K562 (cell line): ENCODE measurements at regions not wholly inside any gene's neighbourhood (a gene's known extent, or its start where the extent isn't known, plus 50 kb on each side); places are given as distances from the start of the nearest gene placed in this dataset.

Source experiments
- ADNP ChIP-seq: fragments of 200-800 bp; sonication (Bioruptor generic); IDR thresholded peaks from 2 replicates; pipeline ENCODE4 v1.6.1; 2016; ENCODE audit warnings: missing genetic modification characterization, missing compliant biosample characterization
- CBX2 ChIP-seq: fragments of 200-600 bp; sonication (generic); IDR thresholded peaks from one replicate; pipeline ENCODE4 v1.6.1; 2012; ENCODE audit warnings: mild to moderate bottlenecking, low read length, inconsistent platforms; ENCODE audit not compliant: insufficient read depth, poor library complexity, severe bottlenecking
- CHD4 ChIP-seq: fragments of 200-600 bp; sonication (generic); IDR thresholded peaks from 3 replicates; pipeline ENCODE4 v1.6.1; 2012; ENCODE audit warnings: low read depth, mild to moderate bottlenecking, mixed read lengths, low read length, inconsistent platforms; ENCODE audit not compliant: insufficient read depth, insufficient replicate concordance, poor library complexity, severe bottlenecking
- EZH2 ChIP-seq: IDR thresholded peaks from 2 replicates; pipeline ENCODE4 v1.6.1; 2012; ENCODE audit warnings: low read depth, mild to moderate bottlenecking, inconsistent platforms, low read length, borderline replicate concordance
- HDAC2 ChIP-seq: fragments of 450-650 bp; IDR thresholded peaks from 2 replicates; pipeline ENCODE4 v1.6.1; 2016; ENCODE audit warnings: mild to moderate bottlenecking

DNA sequence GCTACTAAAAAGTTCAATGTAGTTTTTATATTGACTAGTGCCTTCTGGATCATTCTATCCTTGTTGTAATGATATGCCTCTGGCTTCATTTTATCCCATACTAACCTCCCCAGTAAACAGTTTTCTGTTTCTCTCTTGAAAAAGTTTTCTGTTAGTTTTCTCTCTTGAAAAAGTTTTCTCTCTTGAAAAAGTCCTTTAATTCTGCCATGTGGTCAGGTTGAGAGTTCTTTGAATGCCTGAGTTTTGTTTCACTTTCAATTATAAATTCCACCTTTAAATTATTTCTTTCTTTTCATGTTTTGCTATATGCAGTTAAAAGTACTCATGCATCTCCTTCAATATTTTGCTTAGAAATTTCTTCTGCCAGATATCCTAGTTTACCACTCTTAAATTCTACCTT, 1139.6 kb downstream of the STPG2 start:
- TF ChIP-seq CHD4, result no peak
- TF ChIP-seq HDAC2, result no peak
- TF ChIP-seq EZH2, result no peak
- TF ChIP-seq CBX2, result no peak
- no peak for TF ChIP-seq ADNP (tag)
